Neural crest cell (in vitro differentiated cells): ENCODE measurements at regions not wholly inside any gene's neighbourhood (a gene's known extent, or its start where the extent isn't known, plus 50 kb on each side); places are given as distances from the start of the nearest gene placed in this dataset.

ENCODE experiments used
- DNase-seq: peaks from one replicate; pipeline ENCODE4 v3.0.0; 2021; ENCODE audit warnings: low read depth, mixed read lengths, low spot score
- H3K27ac Mint-ChIP-seq: one replicate; pipeline ENCODE4 v1.8.0; 2021; ENCODE audit warnings: mild to moderate bottlenecking, mixed read lengths; ENCODE audit not compliant: unreplicated experiment
- H3K27me3 Mint-ChIP-seq: 2 replicates; pipeline ENCODE4 v1.8.0; 2021; ENCODE audit warnings: low read depth, mild to moderate bottlenecking, mixed read lengths
- H3K36me3 Mint-ChIP-seq: 2 replicates; pipeline ENCODE4 v1.8.0; 2021; ENCODE audit warnings: low read depth, mild to moderate bottlenecking, mixed read lengths
- H3K4me1 Mint-ChIP-seq: 2 replicates; pipeline ENCODE4 v1.8.0; 2021; ENCODE audit warnings: mixed read lengths
- H3K4me3 Mint-ChIP-seq: one replicate; pipeline ENCODE4 v1.8.0; 2021; ENCODE audit warnings: mild to moderate bottlenecking, mixed read lengths
- H3K9me3 Mint-ChIP-seq: 2 replicates; pipeline ENCODE4 v1.8.0; 2021; ENCODE audit warnings: mixed read lengths
- TF ChIP-seq, protein P1 (sequence below): fragments of 200-600 bp; sonication (generic); conservative IDR thresholded peaks from 2 replicates; pipeline ENCODE4 v1.5.0; 2021; ENCODE audit warnings: antibody characterized with exemption, mild to moderate bottlenecking

DNA sequence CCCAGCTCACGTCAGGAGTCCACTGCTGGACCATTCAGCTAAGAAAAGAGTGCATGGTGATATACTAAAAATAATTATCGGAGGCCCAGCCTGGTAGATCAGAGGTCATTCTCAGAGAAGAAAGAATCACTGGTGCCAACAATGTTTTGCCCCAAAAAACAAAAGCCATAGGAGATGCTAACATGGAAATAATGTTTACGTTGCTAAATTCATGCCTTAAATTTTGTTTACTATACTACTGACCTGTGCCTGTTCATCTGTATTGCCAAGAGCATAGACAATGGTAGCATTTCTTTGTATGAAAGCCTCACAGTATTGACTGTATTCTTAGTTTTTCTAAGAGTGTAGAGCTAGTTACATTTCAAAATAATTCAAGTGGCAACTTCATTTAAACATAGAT is 138.1 kb upstream of the GPR149 start:
- no peaks in the 10 kb centered on the region for H3K27me3 Mint-ChIP-seq
- no peaks in the 10 kb centered on the region for H3K9me3 Mint-ChIP-seq
- peaks cover 7% of the 10 kb centered on the region for H3K4me1 Mint-ChIP-seq
- TF ChIP-seq, protein P1, sequence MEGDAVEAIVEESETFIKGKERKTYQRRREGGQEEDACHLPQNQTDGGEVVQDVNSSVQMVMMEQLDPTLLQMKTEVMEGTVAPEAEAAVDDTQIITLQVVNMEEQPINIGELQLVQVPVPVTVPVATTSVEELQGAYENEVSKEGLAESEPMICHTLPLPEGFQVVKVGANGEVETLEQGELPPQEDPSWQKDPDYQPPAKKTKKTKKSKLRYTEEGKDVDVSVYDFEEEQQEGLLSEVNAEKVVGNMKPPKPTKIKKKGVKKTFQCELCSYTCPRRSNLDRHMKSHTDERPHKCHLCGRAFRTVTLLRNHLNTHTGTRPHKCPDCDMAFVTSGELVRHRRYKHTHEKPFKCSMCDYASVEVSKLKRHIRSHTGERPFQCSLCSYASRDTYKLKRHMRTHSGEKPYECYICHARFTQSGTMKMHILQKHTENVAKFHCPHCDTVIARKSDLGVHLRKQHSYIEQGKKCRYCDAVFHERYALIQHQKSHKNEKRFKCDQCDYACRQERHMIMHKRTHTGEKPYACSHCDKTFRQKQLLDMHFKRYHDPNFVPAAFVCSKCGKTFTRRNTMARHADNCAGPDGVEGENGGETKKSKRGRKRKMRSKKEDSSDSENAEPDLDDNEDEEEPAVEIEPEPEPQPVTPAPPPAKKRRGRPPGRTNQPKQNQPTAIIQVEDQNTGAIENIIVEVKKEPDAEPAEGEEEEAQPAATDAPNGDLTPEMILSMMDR, result no peak
- peak overlapping the region; percentile 1 for H3K27ac Mint-ChIP-seq
- no peaks in the 10 kb centered on the region for H3K36me3 Mint-ChIP-seq
- no peak for DNase-seq
- H3K4me3 Mint-ChIP-seq, result no peak overlapping the region

DNA sequence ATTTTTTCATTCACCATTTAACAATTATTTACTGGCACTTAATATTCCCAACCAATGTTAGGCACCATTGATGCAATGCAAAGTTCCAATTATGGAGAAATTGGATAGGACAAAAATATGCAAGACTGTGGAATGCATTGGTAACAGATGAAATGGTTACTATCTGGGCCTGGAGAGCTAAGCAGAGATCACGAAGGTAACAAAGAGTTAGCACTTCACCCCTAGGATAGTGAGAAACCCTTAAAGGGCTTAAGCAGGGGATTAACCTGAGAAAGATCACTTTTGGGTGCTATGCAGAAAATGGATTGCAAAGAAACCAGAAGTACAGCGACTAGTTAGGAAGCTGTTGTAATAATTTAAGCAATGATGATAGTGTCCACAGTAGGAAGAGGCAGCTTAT is 129.6 kb upstream of the GPR149 start:
- no peaks in the 10 kb centered on the region for H3K27me3 Mint-ChIP-seq
- no peaks in the 10 kb centered on the region for H3K36me3 Mint-ChIP-seq
- H3K4me1 Mint-ChIP-seq, result no peaks in the 10 kb centered on the region
- no peak overlapping the region for H3K27ac Mint-ChIP-seq
- H3K9me3 Mint-ChIP-seq, result no peaks in the 10 kb centered on the region
- DNase-seq, result no peak
- no peak overlapping the region for H3K4me3 Mint-ChIP-seq
- TF ChIP-seq, protein P1, result no peak

DNA sequence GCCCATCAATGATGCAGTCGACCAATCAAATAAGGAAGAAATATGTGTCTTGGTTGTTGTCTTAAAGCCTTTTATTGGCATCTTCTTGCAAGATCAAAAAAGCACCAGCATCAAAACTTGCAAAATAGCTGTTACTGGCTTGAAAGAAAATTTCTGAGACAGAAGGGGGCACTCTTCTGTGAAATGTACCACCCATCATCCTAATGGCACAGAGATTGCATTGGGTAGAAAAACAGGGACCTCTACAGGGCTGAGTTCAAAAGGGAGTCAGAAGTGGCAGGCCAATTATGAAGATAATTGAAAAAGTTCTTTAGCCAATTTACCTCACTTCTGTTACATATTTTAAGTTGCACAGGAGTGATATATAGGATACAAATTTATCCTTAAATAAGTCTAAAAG is 122.3 kb upstream of the GPR149 start:
- TF ChIP-seq, protein P1, result peak; percentile 25
- Mint-ChIP-seq H3K36me3 (no peaks in the 10 kb centered on the region), H3K27me3 (peaks cover 11% of the 10 kb centered on the region), H3K9me3 (no peaks in the 10 kb centered on the region), H3K4me3 (no peak overlapping the region), H3K4me1 (peaks cover 12% of the 10 kb centered on the region), H3K27ac (no peak overlapping the region)
- DNase-seq, result no peak

DNA sequence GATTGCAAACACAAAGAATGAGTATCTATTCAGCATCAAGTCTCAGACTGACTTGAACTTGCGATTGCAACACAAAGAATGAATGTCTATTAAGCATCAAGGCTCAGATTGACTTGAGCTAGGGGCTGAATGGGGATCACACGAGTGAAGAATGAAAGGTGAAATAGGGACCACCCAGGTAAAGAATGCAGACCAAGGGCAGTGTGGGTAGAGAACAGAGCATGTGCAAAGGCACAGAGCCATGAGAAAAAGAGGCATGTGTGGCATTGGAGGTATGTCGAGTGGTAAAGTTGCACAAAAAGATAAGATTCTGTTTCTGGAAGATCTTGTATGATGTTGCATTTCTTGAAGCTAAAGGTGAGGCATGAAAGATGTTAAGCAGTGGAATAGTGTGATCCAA is 119.4 kb upstream of the GPR149 start:
- peaks cover 12% of the 10 kb centered on the region for H3K4me1 Mint-ChIP-seq
- H3K27me3 Mint-ChIP-seq, result peaks cover 12% of the 10 kb centered on the region
- TF ChIP-seq, protein P1, result no peak
- no peak for DNase-seq
- no peak overlapping the region for H3K27ac Mint-ChIP-seq
- no peaks in the 10 kb centered on the region for H3K36me3 Mint-ChIP-seq
- H3K4me3 Mint-ChIP-seq, result no peak overlapping the region
- no peaks in the 10 kb centered on the region for H3K9me3 Mint-ChIP-seq

DNA sequence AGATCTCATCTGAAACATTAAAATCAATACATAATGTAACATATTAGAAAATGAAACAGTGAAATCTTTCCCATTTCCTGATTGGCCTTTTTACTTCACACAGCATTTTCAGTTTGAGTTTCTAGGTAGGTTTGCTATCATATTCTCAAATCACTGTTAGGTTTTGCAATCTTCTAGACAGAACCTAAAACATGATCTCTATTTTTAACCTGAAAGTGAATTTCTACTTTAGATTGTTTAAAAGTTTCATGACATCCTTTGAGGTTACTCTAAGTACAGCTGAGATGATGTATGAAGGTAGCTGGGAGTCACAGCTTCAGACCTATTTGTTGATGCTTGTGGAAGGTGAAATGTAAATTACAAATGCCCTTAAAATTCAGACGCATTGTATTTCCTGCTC is 118.4 kb upstream of the GPR149 start:
- H3K4me1 Mint-ChIP-seq, result peaks cover 12% of the 10 kb centered on the region
- TF ChIP-seq, protein P1, result no peak
- H3K36me3 Mint-ChIP-seq, result no peaks in the 10 kb centered on the region
- peaks cover 11% of the 10 kb centered on the region for H3K27me3 Mint-ChIP-seq
- H3K4me3 Mint-ChIP-seq, result no peak overlapping the region
- DNase-seq, result no peak
- no peaks in the 10 kb centered on the region for H3K9me3 Mint-ChIP-seq
- H3K27ac Mint-ChIP-seq, result no peak overlapping the region

DNA sequence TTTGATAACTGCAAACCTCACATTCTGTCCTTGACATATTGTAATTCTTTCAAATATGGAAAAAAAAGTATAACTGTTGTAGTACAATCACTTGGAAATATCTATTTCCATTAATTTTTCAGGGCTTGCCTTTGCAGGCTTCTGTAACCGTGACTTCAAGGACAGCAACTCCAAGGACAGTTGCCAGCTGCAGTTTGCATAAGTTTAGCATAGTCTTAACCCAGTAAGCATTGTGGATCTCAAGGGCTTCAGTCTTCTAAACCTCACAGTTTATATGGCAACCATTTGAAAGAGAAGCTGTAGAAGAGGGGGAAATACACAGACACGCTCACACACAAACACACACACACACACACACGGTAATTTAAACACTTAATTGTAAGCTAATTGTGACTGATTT is 112.8 kb upstream of the GPR149 start:
- H3K27ac Mint-ChIP-seq, result no peak overlapping the region
- no peaks in the 10 kb centered on the region for H3K9me3 Mint-ChIP-seq
- DNase-seq, result no peak
- peaks cover 18% of the 10 kb centered on the region for H3K27me3 Mint-ChIP-seq
- peaks cover 8% of the 10 kb centered on the region for H3K4me1 Mint-ChIP-seq
- H3K4me3 Mint-ChIP-seq, result no peak overlapping the region
- H3K36me3 Mint-ChIP-seq, result no peaks in the 10 kb centered on the region
- TF ChIP-seq, protein P1, result no peak
